Stimulated activated memory B cell treated with anti-CD40 and anti-IgM and Interleukin-4, amounts not matched to agents 10 μg/mL and 1 μg/mL and 100 μg/mL, for 72 hours (primary cell): ENCODE measurements at regions not wholly inside any gene's neighbourhood (a gene's known extent, or its start where the extent isn't known, plus 50 kb on each side); places are given as distances from the start of the nearest gene placed in this dataset.

Experiments used
- ATAC-seq: fragments of 150-1000 bp; cut with Tn5 transposase; 2 replicates; pipeline ENCODE4 v1.10.0; 2021
- H3K27ac Mint-ChIP-seq: one replicate; pipeline ENCODE4 v1.8.0; 2022; ENCODE audit warnings: mild to moderate bottlenecking, mixed read lengths
- H3K27me3 Mint-ChIP-seq: one replicate; pipeline ENCODE4 v1.8.0; 2022; ENCODE audit warnings: mixed read lengths
- H3K36me3 Mint-ChIP-seq: one replicate; pipeline ENCODE4 v1.8.0; 2022; ENCODE audit warnings: mixed read lengths
- H3K4me1 Mint-ChIP-seq: one replicate; pipeline ENCODE4 v1.8.0; 2022; ENCODE audit warnings: mixed read lengths
- H3K4me3 Mint-ChIP-seq: one replicate; pipeline ENCODE4 v1.8.0; 2022; ENCODE audit warnings: mild to moderate bottlenecking, moderate library complexity, mixed read lengths
- H3K9me3 Mint-ChIP-seq: one replicate; pipeline ENCODE4 v1.8.0; 2022; ENCODE audit warnings: mixed read lengths

GRCh38 chr13:70896136-70896535 lies 787.9 kb upstream of the KLHL1 start:
- Mint-ChIP-seq H3K36me3 (no peaks in the 10 kb centered on the region), H3K4me3 (no peak overlapping the region), H3K9me3 (no peaks in the 10 kb centered on the region), H3K4me1 (no peaks in the 10 kb centered on the region), H3K27me3 (no peaks in the 10 kb centered on the region), H3K27ac (no peak overlapping the region)
- no peak for ATAC-seq

- H3K4me1 Mint-ChIP-seq, result no peaks in the 10 kb centered on the region
- H3K4me3 Mint-ChIP-seq, result no peak overlapping the region
- H3K27ac Mint-ChIP-seq, result no peak overlapping the region
- H3K9me3 Mint-ChIP-seq, result no peaks in the 10 kb centered on the region
- no peaks in the 10 kb centered on the region for H3K36me3 Mint-ChIP-seq
- H3K27me3 Mint-ChIP-seq, result no peaks in the 10 kb centered on the region
- ATAC-seq, result no peak
Measured at GRCh38 chr13:70895599-70895998, 787.3 kb upstream of the KLHL1 start.

GRCh38 chr13:70894258-70894657 lies 786.0 kb upstream of the KLHL1 start:
- H3K9me3 Mint-ChIP-seq, result no peaks in the 10 kb centered on the region
- H3K4me1 Mint-ChIP-seq, result no peaks in the 10 kb centered on the region
- H3K4me3 Mint-ChIP-seq, result no peak overlapping the region
- H3K27ac Mint-ChIP-seq, result no peak overlapping the region
- no peaks in the 10 kb centered on the region for H3K36me3 Mint-ChIP-seq
- no peaks in the 10 kb centered on the region for H3K27me3 Mint-ChIP-seq
- ATAC-seq, result no peak

- no peaks in the 10 kb centered on the region for H3K4me1 Mint-ChIP-seq
- H3K27me3 Mint-ChIP-seq, result no peaks in the 10 kb centered on the region
- no peak for ATAC-seq
Measured at GRCh38 chr13:70893832-70894231, 785.6 kb upstream of the KLHL1 start.

GRCh38 chr13:70890289-70890688 lies 782.0 kb upstream of the KLHL1 start:
- no peak overlapping the region for H3K27ac Mint-ChIP-seq
- H3K4me1 Mint-ChIP-seq, result no peaks in the 10 kb centered on the region
- H3K27me3 Mint-ChIP-seq, result no peaks in the 10 kb centered on the region
- peaks cover 3% of the 10 kb centered on the region for H3K9me3 Mint-ChIP-seq
- no peaks in the 10 kb centered on the region for H3K36me3 Mint-ChIP-seq
- no peak overlapping the region for H3K4me3 Mint-ChIP-seq
- no peak for ATAC-seq

More at GRCh38 chr13:70893832-70894231, 785.6 kb upstream of the KLHL1 start:
- Mint-ChIP-seq H3K36me3 (no peaks in the 10 kb centered on the region), H3K9me3 (peaks cover under 1% of the 10 kb centered on the region), H3K4me3 (no peak overlapping the region), H3K27ac (no peak overlapping the region)

GRCh38 chr13:70889163-70889562 lies 780.9 kb upstream of the KLHL1 start:
- peaks cover 3% of the 10 kb centered on the region for H3K9me3 Mint-ChIP-seq

GRCh38 chr13:70884196-70884595 lies 775.9 kb upstream of the KLHL1 start:
- no peaks in the 10 kb centered on the region for H3K4me1 Mint-ChIP-seq
- H3K4me3 Mint-ChIP-seq, result no peak overlapping the region
- no peaks in the 10 kb centered on the region for H3K27me3 Mint-ChIP-seq
- no peak overlapping the region for H3K27ac Mint-ChIP-seq
- no peaks in the 10 kb centered on the region for H3K36me3 Mint-ChIP-seq
- ATAC-seq, result no peak
- H3K9me3 Mint-ChIP-seq, result peaks cover 3% of the 10 kb centered on the region

More at GRCh38 chr13:70889163-70889562, 780.9 kb upstream of the KLHL1 start:
- H3K36me3 Mint-ChIP-seq, result no peaks in the 10 kb centered on the region
- H3K27ac Mint-ChIP-seq, result no peak overlapping the region
- no peaks in the 10 kb centered on the region for H3K4me1 Mint-ChIP-seq
- no peak overlapping the region for H3K4me3 Mint-ChIP-seq
- no peaks in the 10 kb centered on the region for H3K27me3 Mint-ChIP-seq
- no peak for ATAC-seq

- Mint-ChIP-seq H3K9me3 (peaks cover 6% of the 10 kb centered on the region), H3K4me3 (no peak overlapping the region), H3K27me3 (no peaks in the 10 kb centered on the region), H3K36me3 (no peaks in the 10 kb centered on the region), H3K27ac (no peak overlapping the region), H3K4me1 (no peaks in the 10 kb centered on the region)
- no peak for ATAC-seq
Measured at GRCh38 chr13:70874636-70875035, 766.4 kb upstream of the KLHL1 start.

- Mint-ChIP-seq H3K27me3 (no peaks in the 10 kb centered on the region), H3K27ac (no peak overlapping the region), H3K36me3 (no peaks in the 10 kb centered on the region), H3K4me3 (no peak overlapping the region), H3K9me3 (peaks cover 4% of the 10 kb centered on the region), H3K4me1 (no peaks in the 10 kb centered on the region)
- no peak for ATAC-seq
Measured at GRCh38 chr13:70864731-70865130, 756.5 kb upstream of the KLHL1 start.

GRCh38 chr13:70856711-70857110 lies 748.5 kb upstream of the KLHL1 start:
- H3K9me3 Mint-ChIP-seq, result peaks cover 4% of the 10 kb centered on the region
- no peak overlapping the region for H3K4me3 Mint-ChIP-seq
- ATAC-seq, result no peak
- no peaks in the 10 kb centered on the region for H3K4me1 Mint-ChIP-seq
- H3K36me3 Mint-ChIP-seq, result no peaks in the 10 kb centered on the region
- H3K27ac Mint-ChIP-seq, result no peak overlapping the region
- H3K27me3 Mint-ChIP-seq, result no peaks in the 10 kb centered on the region

- ATAC-seq, result no peak
- H3K9me3 Mint-ChIP-seq, result peaks cover 2% of the 10 kb centered on the region
- H3K4me1 Mint-ChIP-seq, result no peaks in the 10 kb centered on the region
- H3K27me3 Mint-ChIP-seq, result no peaks in the 10 kb centered on the region
- H3K36me3 Mint-ChIP-seq, result no peaks in the 10 kb centered on the region
- H3K4me3 Mint-ChIP-seq, result no peak overlapping the region
- no peak overlapping the region for H3K27ac Mint-ChIP-seq
Measured at GRCh38 chr13:70856025-70856424, 747.8 kb upstream of the KLHL1 start.

- no peaks in the 10 kb centered on the region for H3K27me3 Mint-ChIP-seq
- no peak for ATAC-seq
- no peak overlapping the region for H3K4me3 Mint-ChIP-seq
- no peaks in the 10 kb centered on the region for H3K4me1 Mint-ChIP-seq
- H3K36me3 Mint-ChIP-seq, result no peaks in the 10 kb centered on the region
- no peak overlapping the region for H3K27ac Mint-ChIP-seq
- peaks cover 8% of the 10 kb centered on the region for H3K9me3 Mint-ChIP-seq
Measured at GRCh38 chr13:70849222-70849621, 741.0 kb upstream of the KLHL1 start.

- ATAC-seq, result peak; percentile 8
- no peak overlapping the region for H3K27ac Mint-ChIP-seq
Measured at GRCh38 chr13:70844391-70845108, 736.3 kb upstream of the KLHL1 start.

GRCh38 chr13:70842062-70842644 lies 733.9 kb upstream of the KLHL1 start:
- Mint-ChIP-seq H3K27me3 (no peaks in the 10 kb centered on the region), H3K4me3 (no peak overlapping the region), H3K9me3 (peaks cover 8% of the 10 kb centered on the region), H3K4me1 (no peaks in the 10 kb centered on the region), H3K36me3 (no peaks in the 10 kb centered on the region), H3K27ac (no peak overlapping the region)
- no peak for ATAC-seq

More at GRCh38 chr13:70844391-70845108, 736.3 kb upstream of the KLHL1 start:
- no peaks in the 10 kb centered on the region for H3K36me3 Mint-ChIP-seq
- H3K27me3 Mint-ChIP-seq, result no peaks in the 10 kb centered on the region
- H3K4me1 Mint-ChIP-seq, result no peaks in the 10 kb centered on the region
- no peak overlapping the region for H3K4me3 Mint-ChIP-seq
- peaks cover 4% of the 10 kb centered on the region for H3K9me3 Mint-ChIP-seq

GRCh38 chr13:70841240-70842061 lies 733.2 kb upstream of the KLHL1 start:
- Mint-ChIP-seq H3K36me3 (no peaks in the 10 kb centered on the region), H3K27me3 (no peaks in the 10 kb centered on the region), H3K9me3 (peaks cover 8% of the 10 kb centered on the region), H3K4me1 (no peaks in the 10 kb centered on the region), H3K4me3 (no peak overlapping the region), H3K27ac (no peak overlapping the region)
- ATAC-seq, result peak; percentile 20
